ENCODE measurements at regions not wholly inside any gene's neighbourhood (a gene's known extent, or its start where the extent isn't known, plus 50 kb on each side); places are given as distances from the start of the nearest gene placed in this dataset.

DNA sequence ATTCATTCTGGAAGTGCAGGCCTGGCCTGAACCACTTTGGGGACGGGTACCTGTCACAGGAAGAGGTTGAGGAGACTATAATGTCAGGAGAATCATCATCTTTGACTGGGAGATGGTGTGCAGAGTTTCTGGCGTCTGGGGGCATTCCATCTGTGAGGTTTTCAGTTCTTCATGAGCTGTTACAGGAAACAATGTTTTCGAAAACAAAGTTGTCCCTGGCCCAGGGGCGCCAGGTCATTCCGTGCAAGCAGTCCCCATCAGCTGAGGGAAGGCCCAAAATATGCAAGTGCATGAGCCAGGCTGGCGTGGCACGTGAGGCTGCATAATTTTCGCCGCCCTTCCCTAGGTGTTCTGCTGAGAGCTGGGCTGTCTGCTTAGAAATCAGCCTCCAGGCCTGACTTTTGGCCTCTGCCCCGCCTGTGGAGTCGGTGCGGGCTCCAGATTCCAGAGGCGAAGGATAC is 68.4 kb upstream of the ATP5PO start (continued):
- TF ChIP-seq POLR2AphosphoS5 (IDR thresholded peaks at IDR 0.05; ENCODE audit: low read length) = no peak
- no peak for TF ChIP-seq E4F1 (IDR thresholded peaks at IDR 0.05; ENCODE audit: borderline replicate concordance, partially characterized antibody)
- no peak for TF ChIP-seq FOS (IDR thresholded peaks at IDR 0.05; ENCODE audit: borderline replicate concordance, extremely low read depth, insufficient read length)
- TF ChIP-seq ZNF622 (IDR thresholded peaks at IDR 0.05) = no peak
- TF ChIP-seq MYB (IDR thresholded peaks at IDR 0.05; ENCODE audit: borderline replicate concordance, low read depth, low read length) = no peak
- peak; percentile 97 to 98 for TF ChIP-seq BHLHE40 (IDR thresholded peaks at IDR 0.05; ENCODE audit: borderline replicate concordance in 1 of 2, low read depth in 2 of 2, low read length in 1 of 2)
- no peak for TF ChIP-seq ZBED1 (IDR thresholded peaks at IDR 0.05; ENCODE audit: borderline replicate concordance)
- TF ChIP-seq NRF1 (conservative IDR thresholded peaks at IDR 0.05; ENCODE audit: low read depth, low read length) = no peak
- TF ChIP-seq ZNF384 (IDR thresholded peaks at IDR 0.05; ENCODE audit: borderline replicate concordance, low read depth, low read length) = no peak
- no peak for TF ChIP-seq SIX5 (IDR thresholded peaks at IDR 0.05; ENCODE audit: low read depth, low read length, severe bottlenecking)
- TF ChIP-seq, protein P1, sequence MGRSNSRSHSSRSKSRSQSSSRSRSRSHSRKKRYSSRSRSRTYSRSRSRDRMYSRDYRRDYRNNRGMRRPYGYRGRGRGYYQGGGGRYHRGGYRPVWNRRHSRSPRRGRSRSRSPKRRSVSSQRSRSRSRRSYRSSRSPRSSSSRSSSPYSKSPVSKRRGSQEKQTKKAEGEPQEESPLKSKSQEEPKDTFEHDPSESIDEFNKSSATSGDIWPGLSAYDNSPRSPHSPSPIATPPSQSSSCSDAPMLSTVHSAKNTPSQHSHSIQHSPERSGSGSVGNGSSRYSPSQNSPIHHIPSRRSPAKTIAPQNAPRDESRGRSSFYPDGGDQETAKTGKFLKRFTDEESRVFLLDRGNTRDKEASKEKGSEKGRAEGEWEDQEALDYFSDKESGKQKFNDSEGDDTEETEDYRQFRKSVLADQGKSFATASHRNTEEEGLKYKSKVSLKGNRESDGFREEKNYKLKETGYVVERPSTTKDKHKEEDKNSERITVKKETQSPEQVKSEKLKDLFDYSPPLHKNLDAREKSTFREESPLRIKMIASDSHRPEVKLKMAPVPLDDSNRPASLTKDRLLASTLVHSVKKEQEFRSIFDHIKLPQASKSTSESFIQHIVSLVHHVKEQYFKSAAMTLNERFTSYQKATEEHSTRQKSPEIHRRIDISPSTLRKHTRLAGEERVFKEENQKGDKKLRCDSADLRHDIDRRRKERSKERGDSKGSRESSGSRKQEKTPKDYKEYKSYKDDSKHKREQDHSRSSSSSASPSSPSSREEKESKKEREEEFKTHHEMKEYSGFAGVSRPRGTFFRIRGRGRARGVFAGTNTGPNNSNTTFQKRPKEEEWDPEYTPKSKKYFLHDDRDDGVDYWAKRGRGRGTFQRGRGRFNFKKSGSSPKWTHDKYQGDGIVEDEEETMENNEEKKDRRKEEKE (IDR thresholded peaks at IDR 0.05) = no peak
- no peak for TF ChIP-seq TAF1 (IDR thresholded peaks at IDR 0.05; ENCODE audit: borderline replicate concordance, low read depth, low read length)
- TF ChIP-seq, protein P2, sequence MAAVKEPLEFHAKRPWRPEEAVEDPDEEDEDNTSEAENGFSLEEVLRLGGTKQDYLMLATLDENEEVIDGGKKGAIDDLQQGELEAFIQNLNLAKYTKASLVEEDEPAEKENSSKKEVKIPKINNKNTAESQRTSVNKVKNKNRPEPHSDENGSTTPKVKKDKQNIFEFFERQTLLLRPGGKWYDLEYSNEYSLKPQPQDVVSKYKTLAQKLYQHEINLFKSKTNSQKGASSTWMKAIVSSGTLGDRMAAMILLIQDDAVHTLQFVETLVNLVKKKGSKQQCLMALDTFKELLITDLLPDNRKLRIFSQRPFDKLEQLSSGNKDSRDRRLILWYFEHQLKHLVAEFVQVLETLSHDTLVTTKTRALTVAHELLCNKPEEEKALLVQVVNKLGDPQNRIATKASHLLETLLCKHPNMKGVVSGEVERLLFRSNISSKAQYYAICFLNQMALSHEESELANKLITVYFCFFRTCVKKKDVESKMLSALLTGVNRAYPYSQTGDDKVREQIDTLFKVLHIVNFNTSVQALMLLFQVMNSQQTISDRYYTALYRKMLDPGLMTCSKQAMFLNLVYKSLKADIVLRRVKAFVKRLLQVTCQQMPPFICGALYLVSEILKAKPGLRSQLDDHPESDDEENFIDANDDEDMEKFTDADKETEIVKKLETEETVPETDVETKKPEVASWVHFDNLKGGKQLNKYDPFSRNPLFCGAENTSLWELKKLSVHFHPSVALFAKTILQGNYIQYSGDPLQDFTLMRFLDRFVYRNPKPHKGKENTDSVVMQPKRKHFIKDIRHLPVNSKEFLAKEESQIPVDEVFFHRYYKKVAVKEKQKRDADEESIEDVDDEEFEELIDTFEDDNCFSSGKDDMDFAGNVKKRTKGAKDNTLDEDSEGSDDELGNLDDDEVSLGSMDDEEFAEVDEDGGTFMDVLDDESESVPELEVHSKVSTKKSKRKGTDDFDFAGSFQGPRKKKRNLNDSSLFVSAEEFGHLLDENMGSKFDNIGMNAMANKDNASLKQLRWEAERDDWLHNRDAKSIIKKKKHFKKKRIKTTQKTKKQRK (IDR thresholded peaks at IDR 0.05; ENCODE audit: low read depth, low read length) = no peak
- TF ChIP-seq GATAD2B (conservative IDR thresholded peaks at IDR 0.05; ENCODE audit: low read depth) = no peak
- TF ChIP-seq MTA2 (IDR thresholded peaks at IDR 0.05; ENCODE audit: low read depth) = 0 out of 2 replicates have a peak, but pooled peaks have one; percentile 14
- TF ChIP-seq EGR1 (IDR thresholded peaks at IDR 0.05; ENCODE audit: borderline replicate concordance in 1 of 2, low read depth in 2 of 2, low read length in 2 of 2) = no peak
- peak; percentile 6 for TF ChIP-seq SP1 (IDR thresholded peaks at IDR 0.05; ENCODE audit: low read depth, low read length)
- TF ChIP-seq CTCF (IDR thresholded peaks at IDR 0.05 in 2 of 3, conservative IDR thresholded peaks at IDR 0.05 in 1 of 3; ENCODE audit: control insufficient read depth in 2 of 3, extremely low read depth in 1 of 3, insufficient read depth in 1 of 3, low read depth in 3 of 3, low read length in 3 of 3) = no peak

Measured in GM12878 (cell line).